Sciatic nerve (tissue), 2 donors: ENCODE measurements at regions not wholly inside any gene's neighbourhood (a gene's known extent, or its start where the extent isn't known, plus 50 kb on each side); places are given as distances from the start of the nearest gene placed in this dataset.

ENCODE experiments used
- ATAC-seq: fragments of 200-7000 bp; cut with Tn5 transposase; one replicate; pipeline ENCODE4 v1.9.1; 2020; ENCODE audit warnings: mild to moderate bottlenecking, moderate library complexity
- DNase-seq: peaks from one replicate; pipeline ENCODE4 v3.0.0-alpha.2; 2020; ENCODE audit warnings: low spot score
- intact Hi-C: fragments of 100-400 bp; cut with DNase I; formaldehyde crosslinking; loops from one replicate; pipeline ENCODE4 v1.14.2; 2022
- donor health status: DM: no; HTN: no; CAD: no.
- donor health status: DM: no; HTN: no; CAD: no.

DNA sequence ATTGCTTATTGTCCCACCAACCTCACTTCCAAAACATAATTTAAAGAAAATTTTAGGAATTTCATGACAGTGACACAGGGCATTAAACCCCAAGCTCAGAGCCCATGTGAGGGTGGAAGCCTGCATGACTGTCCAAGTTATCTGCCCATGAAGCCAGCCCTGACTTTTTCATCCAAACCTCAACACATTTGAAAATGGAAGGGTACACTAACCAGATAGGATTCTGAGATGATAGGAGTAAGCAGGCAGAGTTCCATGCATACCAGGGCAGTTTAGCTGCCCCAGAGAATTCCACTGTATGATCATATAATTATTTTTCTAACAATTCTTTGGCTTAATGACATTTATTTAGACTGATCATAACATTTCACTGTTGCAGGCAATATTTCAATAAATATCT lies 986.0 kb downstream of the TTLL7 start:
- intact Hi-C loops = no loop called here
- no peak for ATAC-seq
- no peak for DNase-seq

DNA sequence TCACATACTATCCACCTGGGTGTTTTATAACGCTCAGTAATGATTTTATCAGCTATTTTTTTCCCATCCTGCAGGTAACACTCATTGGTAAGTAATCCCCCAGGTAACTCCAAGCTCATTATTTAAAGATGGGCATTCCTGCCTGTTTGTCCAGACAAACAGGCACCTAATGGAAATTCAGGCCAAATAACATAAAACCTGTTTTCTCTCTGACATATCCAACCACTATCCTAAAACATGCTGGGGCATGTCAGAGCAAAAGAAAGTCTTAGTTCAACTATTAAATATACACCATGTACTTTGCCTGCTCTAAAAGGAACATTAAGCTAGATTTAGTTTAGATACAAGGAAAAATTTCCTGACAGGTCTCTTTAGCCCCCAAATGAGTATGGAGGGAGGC lies 987.7 kb downstream of the TTLL7 start:
- intact Hi-C loops = no loop called here
- no peak for ATAC-seq
- no peak for DNase-seq

DNA sequence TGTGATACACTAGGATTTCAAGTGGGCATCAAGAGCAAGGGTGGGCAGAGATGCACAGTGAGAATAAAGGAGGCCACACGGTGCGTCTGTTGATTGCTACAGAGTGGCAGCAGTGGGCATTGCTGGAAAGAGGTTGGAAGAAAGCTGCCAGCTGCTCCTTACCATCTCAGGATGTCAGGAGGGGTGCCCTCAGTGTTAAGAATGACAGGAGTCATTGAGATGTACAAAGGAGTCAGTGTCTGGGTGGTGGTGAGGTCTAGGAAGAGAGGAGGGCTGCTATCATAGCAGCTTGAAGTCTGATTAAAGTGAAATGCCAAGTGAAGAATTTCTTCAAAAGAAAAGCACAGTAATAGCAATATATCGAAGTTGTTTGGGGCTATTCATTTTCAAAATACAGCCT lies 992.7 kb downstream of the TTLL7 start:
- DNase-seq (no peak), ATAC-seq (no peak)
- intact Hi-C loops = no loop called here

DNA sequence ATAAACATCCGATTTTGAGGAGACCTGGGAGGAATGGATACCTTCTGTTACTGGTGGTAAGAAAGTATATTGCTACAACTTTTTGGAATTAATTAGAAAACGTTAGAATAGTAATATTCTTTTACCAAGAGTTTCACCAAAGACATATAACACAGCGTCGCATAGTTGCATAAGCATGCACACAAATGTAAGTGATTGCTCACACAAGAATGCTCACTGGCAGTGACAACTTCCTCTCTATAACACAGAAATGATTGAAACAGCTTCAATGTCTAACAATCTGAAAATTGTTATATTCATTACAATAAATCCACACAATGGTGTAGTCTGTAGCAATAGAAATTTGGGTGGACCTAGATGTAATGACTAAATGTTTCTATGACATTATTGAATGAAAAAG lies 998.6 kb downstream of the TTLL7 start:
- DNase-seq (no peak), ATAC-seq (no peak)
- intact Hi-C loops = no loop called here

DNA sequence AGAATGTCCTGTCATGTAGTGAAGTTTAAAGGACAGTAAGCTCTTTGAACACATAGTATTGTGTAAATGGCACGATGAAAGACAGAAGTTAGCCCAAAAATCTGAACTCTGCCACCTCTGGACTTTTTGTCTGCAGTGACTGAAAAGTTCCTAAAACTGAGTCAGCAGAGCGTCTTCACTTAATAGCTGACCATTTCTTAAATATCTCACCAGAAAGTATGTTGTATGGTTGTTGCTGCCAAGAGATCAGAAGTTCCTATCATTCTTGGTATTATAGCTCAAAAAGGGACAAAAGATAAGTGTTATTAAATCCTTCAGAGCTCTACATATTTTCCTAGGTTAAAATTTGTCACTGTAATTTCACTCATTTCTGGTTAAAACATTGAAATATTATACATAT lies 1003.0 kb downstream of the TTLL7 start:
- DNase-seq = no peak
- intact Hi-C loops = no loop called here
- no peak for ATAC-seq

DNA sequence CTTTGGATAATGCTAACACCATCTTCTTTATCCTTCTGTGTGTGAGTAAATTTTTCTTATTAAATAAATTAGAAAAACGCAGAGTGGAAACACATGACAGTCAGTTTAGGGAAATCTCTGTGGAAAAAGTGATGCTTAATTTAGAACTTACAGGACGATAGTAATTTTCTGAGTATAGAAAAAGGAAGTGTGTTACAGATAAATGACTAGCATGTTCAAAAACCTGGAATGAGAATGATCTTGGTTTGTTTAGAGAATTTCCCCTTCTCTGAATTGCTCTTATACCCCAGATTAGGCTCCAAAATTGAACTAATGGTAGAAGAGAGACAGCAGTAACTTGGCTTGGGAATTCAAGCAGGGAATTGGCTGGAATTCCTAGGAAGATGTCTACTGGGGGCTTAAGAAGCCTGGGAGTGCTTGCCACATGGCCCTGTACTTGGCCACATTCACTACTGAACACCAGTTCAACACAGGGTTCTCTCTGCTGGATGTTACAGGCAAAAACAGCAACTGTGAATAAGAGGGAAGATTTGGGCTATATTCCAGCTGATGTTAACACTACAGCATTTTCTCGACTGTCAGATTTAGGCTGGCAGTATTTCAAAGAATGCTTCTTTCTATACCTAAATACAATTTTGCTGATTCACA lies 1004.2 kb downstream of the TTLL7 start:
- ATAC-seq (no peak), DNase-seq (no peak)
- intact Hi-C loops = no loop called here

DNA sequence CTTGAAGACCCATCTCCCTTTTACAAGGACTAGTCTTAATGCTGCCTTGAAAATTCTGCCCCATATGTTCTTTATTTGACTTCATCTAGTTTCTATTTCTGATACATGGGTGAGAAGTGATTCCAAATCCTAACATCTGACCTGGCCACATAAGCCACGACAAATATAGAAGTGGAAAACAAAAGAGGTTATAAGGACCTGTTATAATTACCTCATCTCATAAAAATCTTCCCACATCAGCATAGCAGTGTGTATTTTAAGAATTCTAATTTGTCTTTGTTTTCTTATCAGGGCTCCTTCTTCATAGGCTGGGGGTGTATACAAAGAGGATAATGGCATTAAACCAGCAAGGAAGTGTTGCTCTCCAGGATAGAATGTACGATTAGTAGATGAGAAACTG lies 1007.4 kb downstream of the TTLL7 start:
- ATAC-seq = no peak
- intact Hi-C loops = no loop called here
- DNase-seq = no peak

DNA sequence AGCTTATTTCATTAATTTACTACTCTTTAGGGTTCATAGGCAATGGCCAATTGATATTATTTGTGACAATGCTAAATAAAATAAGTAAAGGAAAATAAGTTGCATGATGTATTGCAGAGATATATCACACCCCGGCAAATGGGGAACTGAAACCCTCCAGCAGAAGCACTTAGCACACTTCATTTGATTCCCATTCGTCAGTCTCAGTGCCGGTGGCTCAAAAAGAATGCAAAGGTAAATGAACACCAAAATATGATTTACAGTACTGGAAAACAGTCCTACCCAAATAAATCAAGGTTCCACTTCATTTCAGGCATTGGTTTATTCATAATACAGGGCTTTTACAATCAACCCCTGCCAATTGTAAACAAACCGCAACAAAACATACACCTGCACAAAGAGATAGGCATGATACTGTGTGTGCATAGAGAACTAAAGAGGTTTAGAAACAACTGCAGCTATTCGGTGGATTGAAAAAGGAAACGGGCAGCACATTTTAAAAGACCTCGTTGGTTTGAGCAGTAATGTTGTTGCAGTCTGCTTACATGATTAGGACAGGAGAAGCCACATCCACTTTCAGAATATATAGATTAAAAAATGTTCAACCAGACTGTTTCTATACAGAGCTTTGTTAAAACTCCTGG lies 1019.2 kb downstream of the TTLL7 start:
- ATAC-seq = no peak
- intact Hi-C loops = no loop called here
- DNase-seq = no peak

DNA sequence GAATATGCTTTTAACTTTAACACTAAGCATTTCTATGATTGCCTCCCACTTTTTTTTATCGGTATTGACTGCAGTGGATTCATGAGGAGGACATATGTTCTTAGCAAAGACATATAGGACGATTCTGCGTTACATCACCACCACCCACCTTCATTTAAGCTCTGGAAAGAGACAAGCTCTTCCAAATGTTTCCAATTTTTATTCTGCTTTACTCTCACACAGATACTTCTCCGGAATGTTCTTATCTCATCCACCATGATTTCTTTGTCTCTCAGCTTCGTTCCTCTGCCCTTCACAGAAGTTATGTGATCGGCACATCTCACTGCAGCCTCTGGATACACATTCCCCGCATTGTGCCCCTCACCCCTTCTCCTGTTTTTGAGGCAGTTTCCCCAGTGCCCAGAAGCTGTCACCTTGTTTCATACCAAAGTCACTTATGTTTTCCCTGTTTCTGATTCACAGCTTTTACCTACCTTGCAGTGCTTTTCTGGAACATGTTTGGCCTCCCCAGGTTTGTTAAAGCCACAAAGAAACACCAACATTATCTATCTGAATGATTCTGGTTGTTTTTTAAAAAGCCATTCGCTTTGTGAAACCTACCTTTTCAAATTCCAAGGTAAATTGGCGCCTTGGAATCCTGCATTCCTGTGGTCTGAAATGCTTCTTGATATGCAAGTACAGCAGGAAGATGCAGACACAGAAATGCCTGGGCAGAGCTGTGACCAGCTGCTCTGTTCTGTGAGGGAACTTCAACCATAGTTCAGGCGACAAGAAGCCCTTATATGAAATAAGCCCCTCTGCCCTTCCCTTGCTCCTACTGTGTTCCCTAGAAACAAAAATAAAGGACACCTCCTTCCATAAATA lies 1020.2 kb downstream of the TTLL7 start:
- ATAC-seq = no peak

DNA sequence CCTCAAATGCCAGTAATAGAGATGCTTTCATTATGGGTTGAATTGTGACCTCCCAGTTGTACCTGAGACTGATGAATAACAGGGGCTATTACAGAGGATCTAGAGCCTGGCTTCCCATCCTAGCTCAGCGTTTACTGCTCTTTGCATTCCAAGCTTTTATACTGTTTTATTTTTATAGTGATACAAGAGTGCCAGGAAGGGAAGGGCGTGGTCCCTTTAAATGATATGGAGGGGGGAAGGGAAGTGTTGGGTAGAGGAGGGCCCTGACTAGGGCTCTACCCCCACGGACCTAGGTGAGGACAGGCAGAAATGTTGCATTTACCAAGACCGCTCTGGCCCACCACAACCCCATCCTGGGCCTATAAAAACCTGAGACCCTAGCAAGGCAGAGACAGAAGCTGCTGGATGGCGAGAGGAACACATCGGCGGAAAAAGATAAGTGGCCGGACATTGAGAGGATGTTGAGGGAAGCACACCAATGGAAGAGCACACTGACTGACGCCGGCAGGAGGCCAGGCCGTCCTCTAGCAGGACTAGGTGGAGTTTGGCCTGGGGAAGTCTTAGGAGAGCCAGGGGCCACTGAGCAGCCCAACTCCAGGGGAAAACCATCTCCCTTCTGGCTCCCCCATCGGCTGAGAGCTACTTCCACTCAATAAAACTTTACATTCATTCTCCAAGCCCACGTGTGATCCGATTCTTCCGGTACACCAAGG lies 1025.9 kb downstream of the TTLL7 start:
- ATAC-seq (no peak), DNase-seq (no peak)

More for the DNA sequence above, 1020.2 kb downstream of the TTLL7 start:
- no peak for DNase-seq
- intact Hi-C loops = no loop called here

DNA sequence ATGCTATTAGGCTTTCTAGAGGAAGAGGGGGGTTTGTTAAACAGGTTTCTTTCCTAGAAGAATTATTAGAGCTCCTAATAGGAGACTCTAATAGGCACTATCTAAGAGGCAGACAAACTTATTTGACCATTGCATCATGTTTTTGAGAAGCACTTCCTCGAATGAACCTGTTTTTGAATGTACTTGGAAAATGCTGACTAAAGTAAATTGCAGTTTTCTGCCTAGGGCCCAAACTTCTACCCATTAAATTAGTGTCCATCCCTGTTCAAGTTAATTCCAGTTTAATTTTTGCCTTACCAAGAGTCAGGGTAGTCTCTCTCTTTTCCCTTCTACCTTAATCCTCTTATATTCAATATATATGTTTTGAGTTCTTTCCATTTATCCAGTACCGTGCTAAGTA lies 1029.6 kb downstream of the TTLL7 start:
- ATAC-seq (no peak), DNase-seq (no peak)
- intact Hi-C loops = no loop called here

More for the DNA sequence above, 1025.9 kb downstream of the TTLL7 start:
- intact Hi-C loops = no loop called here

DNA sequence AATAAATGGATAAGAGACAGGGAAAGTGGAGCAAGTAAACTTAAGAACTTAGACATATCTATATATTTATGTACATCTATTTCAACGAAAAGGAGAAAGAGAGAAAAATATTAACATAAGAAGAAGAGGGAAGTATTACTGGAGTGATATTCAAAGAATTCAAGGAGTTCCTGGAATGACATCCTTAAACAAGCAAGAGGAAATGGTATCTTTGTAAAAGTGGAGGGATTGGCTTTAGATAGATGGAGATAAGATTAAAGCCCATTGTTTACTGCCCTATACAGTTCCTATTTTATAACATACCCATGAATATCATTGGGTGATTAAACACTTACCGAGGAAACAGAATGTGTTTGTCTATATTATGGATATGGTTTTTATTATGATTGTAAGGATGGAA lies 1036.3 kb downstream of the TTLL7 start:
- ATAC-seq = no peak
- no peak for DNase-seq
- intact Hi-C loops = no loop called here

DNA sequence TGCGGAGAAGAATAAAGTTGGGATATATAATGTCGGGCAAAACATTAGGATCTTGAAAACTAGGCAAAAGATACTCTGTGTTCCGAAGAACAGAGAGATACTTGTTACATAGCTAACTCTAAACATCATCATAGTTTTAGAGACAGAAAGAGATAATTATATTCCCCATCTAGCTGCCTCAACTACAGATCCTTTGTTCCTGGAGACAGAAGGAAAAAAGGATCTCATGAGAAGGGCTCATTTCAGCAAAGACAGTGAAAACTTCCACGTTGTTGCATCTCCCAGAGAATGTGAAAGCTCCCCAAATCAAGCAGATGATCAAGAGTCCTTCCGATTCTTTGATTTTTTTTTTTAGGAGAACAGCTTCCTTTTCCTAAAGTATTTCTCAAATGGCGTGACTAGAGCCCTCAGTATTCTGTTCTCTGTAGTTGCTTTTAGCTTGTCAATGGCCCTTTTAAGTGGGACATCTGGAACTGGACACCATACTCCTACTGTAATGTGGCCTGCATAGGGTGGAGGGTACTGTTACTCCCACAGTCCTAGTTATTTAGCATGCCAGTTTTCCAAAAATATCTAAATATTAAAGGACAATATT lies 1048.2 kb downstream of the TTLL7 start:
- no peak for ATAC-seq
- DNase-seq = no peak
- intact Hi-C loops = no loop called here

DNA sequence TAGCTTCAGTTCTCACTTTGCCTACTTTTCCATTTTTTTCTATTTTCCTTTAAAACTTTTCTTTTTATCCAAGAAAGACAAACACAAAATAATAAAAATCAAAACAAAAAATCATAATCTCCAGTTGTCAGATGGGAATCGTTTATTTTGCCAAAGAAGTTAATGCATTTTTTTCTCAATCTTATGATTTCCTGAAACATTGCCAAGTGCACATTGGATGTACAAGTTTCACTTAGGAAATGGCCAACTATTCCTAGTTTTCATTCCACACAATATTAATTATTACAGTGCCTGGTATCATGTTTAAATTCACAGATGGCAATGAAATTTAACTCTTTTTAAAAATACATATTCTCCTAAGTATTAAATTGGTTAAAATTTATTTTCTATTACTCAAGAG lies 1050.5 kb downstream of the TTLL7 start:
- no peak for ATAC-seq
- no peak for DNase-seq
- intact Hi-C loops = no loop called here

DNA sequence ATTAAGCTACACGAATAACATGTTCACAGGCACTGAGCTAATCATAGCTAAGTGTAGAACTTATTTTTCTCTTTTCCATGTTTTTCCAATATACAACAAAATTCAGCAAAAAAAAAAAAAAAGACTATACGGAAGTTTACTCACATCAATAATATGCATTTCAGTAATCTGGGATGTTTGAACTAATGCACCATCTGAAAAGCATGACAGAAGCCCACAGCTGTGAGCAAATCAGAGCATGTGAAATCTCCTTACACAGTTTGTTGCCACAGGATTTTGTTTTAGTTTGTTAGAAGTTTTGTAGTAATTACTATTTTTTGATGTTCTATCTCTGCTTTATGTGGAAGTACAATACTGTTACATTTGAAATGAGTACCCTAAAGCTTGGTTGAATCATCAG lies 1051.7 kb downstream of the TTLL7 start:
- DNase-seq (no peak), ATAC-seq (no peak)
- intact Hi-C loops = no loop called here

DNA sequence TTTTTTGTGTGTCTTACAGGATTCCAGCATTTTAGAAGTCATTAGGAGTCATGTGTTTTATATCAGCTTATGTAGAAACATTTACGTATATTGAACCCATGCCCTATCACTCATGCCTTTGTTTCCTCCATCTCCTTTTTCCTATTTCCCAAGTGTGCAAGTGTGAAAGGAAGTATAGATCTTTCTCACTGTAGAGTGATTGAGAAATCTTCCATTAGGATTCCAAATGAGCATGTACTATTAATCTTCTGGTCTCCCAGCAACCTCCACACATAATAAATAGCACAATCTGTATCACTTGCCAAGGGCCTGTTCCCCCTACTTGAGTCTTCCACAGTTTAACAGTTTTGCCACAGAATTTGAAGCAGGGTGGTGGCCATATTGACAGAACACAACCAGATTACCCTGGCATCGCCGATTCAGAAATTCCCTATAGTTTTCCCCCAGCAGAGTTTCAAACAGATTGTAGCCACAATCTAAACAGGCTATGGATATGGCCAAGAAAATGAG lies 1052.8 kb downstream of the TTLL7 start:
- intact Hi-C loops = no loop called here
- DNase-seq (no peak), ATAC-seq (no peak)

DNA sequence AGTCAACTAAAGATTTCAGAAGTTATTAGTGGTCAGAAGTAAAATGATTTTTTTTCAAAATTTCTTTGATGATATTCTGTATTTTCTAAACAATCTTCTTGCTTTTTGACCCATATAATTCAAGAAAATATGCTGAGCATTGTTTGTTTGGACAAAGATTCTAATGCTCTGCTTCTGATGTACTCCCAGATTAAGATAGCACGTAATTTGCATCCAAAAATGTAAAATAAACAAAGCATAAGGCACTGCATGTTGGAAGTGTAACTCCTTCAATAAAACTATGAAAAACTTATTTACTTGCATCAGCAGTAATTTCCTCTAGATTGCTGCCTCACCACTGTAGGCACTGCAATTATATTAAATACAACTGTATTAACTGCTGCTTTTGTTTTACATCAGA lies 1054.1 kb downstream of the TTLL7 start:
- intact Hi-C loops = no loop called here

DNA sequence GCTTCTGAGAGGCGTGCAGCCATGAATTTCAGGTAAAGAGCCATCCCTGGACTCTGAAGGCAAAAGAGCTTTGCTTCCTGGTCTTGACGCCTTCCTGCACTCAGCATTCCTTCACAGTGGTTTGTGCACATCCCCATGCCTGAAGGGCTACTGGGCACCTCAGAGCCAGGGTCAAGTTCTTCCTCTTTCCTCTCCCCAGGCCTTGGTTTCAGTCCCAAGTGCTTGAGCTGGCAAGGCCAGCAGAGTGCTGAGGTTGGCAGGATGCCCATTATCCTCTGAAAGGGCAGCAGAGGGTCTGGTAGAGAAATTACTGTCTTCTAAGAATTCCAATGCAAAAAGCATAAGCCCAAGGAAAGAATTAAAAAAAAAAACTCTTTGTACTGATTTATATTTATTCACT lies 1064.9 kb downstream of the TTLL7 start:
- no peak for DNase-seq
- ATAC-seq = no peak
- intact Hi-C loops = no loop called here

More for the DNA sequence above, 1054.1 kb downstream of the TTLL7 start:
- ATAC-seq = no peak
- DNase-seq = no peak

DNA sequence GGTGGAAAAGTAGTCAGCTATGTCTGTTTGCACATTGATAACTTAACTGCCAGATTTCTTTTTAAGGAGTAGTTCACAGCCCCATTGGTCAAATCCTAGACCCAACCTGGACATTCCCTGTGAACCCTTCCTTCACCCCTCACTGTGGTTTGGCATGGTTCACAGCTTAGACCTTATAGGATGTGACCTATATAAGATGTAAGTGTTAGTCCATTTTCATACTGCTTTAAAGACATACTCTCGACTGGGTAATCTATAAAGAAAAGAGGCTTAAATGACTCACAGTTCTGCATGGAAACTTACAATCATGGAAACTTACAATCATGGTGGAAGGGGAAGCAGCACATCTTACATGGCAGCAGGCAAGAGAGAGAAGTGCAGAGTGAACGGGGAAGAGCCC lies 1066.2 kb downstream of the TTLL7 start:
- DNase-seq (no peak), ATAC-seq (no peak)
- intact Hi-C loops = no loop called here
